Liver (tissue), 8 donors: ENCODE measurements at regions not wholly inside any gene's neighbourhood (a gene's known extent, or its start where the extent isn't known, plus 50 kb on each side); places are given as distances from the start of the nearest gene placed in this dataset.
"Not testable (repeated sequence)": the region's sequence is repeated elsewhere in the genome, so short reads cannot be mapped to it uniquely, and the experiment has no call there.

Source experiments
- DNase-seq: peaks from one replicate; pipeline ENCODE4 v3.0.0-alpha.2; 2017; ENCODE audit warnings: low spot score
- H3K27ac ChIP-seq, 2 donors: one replicate each; pipeline ENCODE4 v1.7.0; 2013; ENCODE audit warnings: inconsistent platforms in 2 of 2, low read length in 2 of 2, control low read depth in 1 of 2, low read depth in 1 of 2, mild to moderate bottlenecking in 1 of 2
- H3K27me3 ChIP-seq, 4 donors: one replicate each; pipeline versions ENCODE4 v1.6.1 to v1.7.0; 2013; ENCODE audit warnings: low read length in 3 of 4, inconsistent platforms in 1 of 4, mild to moderate bottlenecking in 1 of 4, moderate library complexity in 1 of 4; ENCODE audit not compliant: control insufficient read depth in 4 of 4, insufficient read depth in 4 of 4
- H3K36me3 ChIP-seq, 4 donors: one replicate each; pipeline versions ENCODE4 v1.6.1 to v1.7.0; 2013; ENCODE audit warnings: low read length in 3 of 4, mild to moderate bottlenecking in 3 of 4, low read depth in 1 of 4, moderate library complexity in 1 of 4; ENCODE audit not compliant: control insufficient read depth in 4 of 4, insufficient read depth in 3 of 4
- H3K4me1 ChIP-seq, 4 donors: one replicate each; pipeline versions ENCODE4 v1.6.1 to v1.7.0; 2013; ENCODE audit warnings: low read length in 3 of 4, mild to moderate bottlenecking in 3 of 4, moderate library complexity in 1 of 4; ENCODE audit not compliant: control insufficient read depth in 4 of 4, insufficient read depth in 4 of 4
- H3K4me3 ChIP-seq, 3 donors: one replicate each; pipeline versions ENCODE4 v1.6.1 to v1.7.0; 2013; ENCODE audit warnings: low read length in 3 of 3, control low read depth in 1 of 3, low read depth in 1 of 3, mild to moderate bottlenecking in 1 of 3
- H3K9ac ChIP-seq, 2 donors: one replicate each; pipeline ENCODE4 v1.7.0; 2013; ENCODE audit warnings: low read length in 2 of 2, mild to moderate bottlenecking in 2 of 2, moderate library complexity in 2 of 2, control low read depth in 1 of 2, low read depth in 1 of 2
- H3K9me3 ChIP-seq, 4 donors: one replicate each; pipeline versions ENCODE4 v1.6.1 to v1.7.0; 2013; ENCODE audit warnings: low read length in 3 of 4; ENCODE audit not compliant: control insufficient read depth in 4 of 4
- ATF3 ChIP-seq: IDR thresholded peaks from 2 replicates; pipeline ENCODE4 v1.6.1; 2016; ENCODE audit warnings: antibody characterized with exemption
- CTCF ChIP-seq: fragments of 150-350 bp; IDR thresholded peaks from 2 replicates; pipeline ENCODE4 v1.5.1; 2017; ENCODE audit warnings: improper control_type of control experiment, low read depth, low read length; ENCODE audit not compliant: missing input control
- EGR1 ChIP-seq, 2 donors: IDR thresholded peaks; 2 replicates each; pipeline ENCODE4 v1.6.1; 2016 to 2018; ENCODE audit warnings: antibody characterized with exemption in 2 of 2, low read depth in 2 of 2
- FOXA2 ChIP-seq: IDR thresholded peaks from 2 replicates; pipeline ENCODE4 v1.6.1; 2016; ENCODE audit warnings: antibody characterized with exemption
- JUND ChIP-seq, 2 donors: IDR thresholded peaks; 2 replicates each; pipeline ENCODE4 v1.6.1; 2016; ENCODE audit warnings: antibody characterized with exemption in 2 of 2
- RAD21 ChIP-seq, 2 donors: IDR thresholded peaks; 2 replicates each; pipeline ENCODE4 v1.6.1; 2016; ENCODE audit warnings: antibody characterized with exemption in 2 of 2, mild to moderate bottlenecking in 2 of 2
- REST ChIP-seq: IDR thresholded peaks from 2 replicates; pipeline ENCODE4 v1.6.1; 2016; ENCODE audit warnings: antibody characterized with exemption, mild to moderate bottlenecking
- TAF1 ChIP-seq: conservative IDR thresholded peaks from 2 replicates; pipeline ENCODE4 v1.6.1; 2016; ENCODE audit warnings: antibody characterized with exemption, mild to moderate bottlenecking
- YY1 ChIP-seq: IDR thresholded peaks from 2 replicates; pipeline ENCODE4 v1.6.1; 2016; ENCODE audit warnings: antibody characterized with exemption, mild to moderate bottlenecking
- WGBS: extraction: QIAGEN DNeasy Blood & Tissue Kit; methylation state at CpG from one replicate; pipeline ENCODE4 v1.1.7; 2013; 5-methylcytosine and 5-hydroxymethylcytosine counted together
- donor health status: healthy.
- donor health status: healthy.
- donor health status: healthy.
- donor health status: healthy.
- donor health status: healthy.

- H3K4me3 ChIP-seq: no peak overlapping the region
- TF ChIP-seq FOXA2 (no peak), RAD21 (IDR thresholded peaks at IDR 0.05) (peak; percentile 54 to 62)
- H3K9me3 ChIP-seq: no peaks in the 10 kb centered on the region
- H3K27me3 ChIP-seq: no peaks in the 10 kb centered on the region
- no peaks in the 10 kb centered on the region for H3K36me3 ChIP-seq
- DNase-seq: peak; percentile 50
- no peak overlapping the region for H3K9ac ChIP-seq
- 88% methylated on average over 10 of the region's 10 CpGs for WGBS
- H3K27ac ChIP-seq: no peak overlapping the region
- peaks cover 0 to 19% (median 10%) of the 10 kb centered on the region in 4 donors for H3K4me1 ChIP-seq
Observed at GRCh38 chr15:31439328-31439727, 112.7 kb downstream of the KLF13 start.

GRCh38 chr15:31440216-31440615, 113.6 kb downstream of the KLF13 start:
- H3K27me3 ChIP-seq, DNase-seq, H3K9me3 ChIP-seq, H3K36me3 ChIP-seq, H3K9ac ChIP-seq: not testable (repeated sequence)
- 95% methylated on average over 20 of the region's 20 CpGs for WGBS
- Histone ChIP-seq H3K4me3 (peak overlapping the region in 2 of 3 donors; percentile 59 to 66), H3K27ac (peak overlapping the region in 1 of 2 donors; percentile 31), H3K4me1 (peaks cover 0 to 13% (median 7%) of the 10 kb centered on the region in 4 donors)

GRCh38 chr15:31440754-31441311, 114.2 kb downstream of the KLF13 start:
- Histone ChIP-seq H3K9me3 (no peaks in the 10 kb centered on the region), H3K27me3 (no peaks in the 10 kb centered on the region), H3K27ac (peak overlapping the region; percentile 31 to 37), H3K36me3 (no peaks in the 10 kb centered on the region), H3K4me1 (peaks cover 0 to 7% (median 3%) of the 10 kb centered on the region in 4 donors), H3K4me3 (peak overlapping the region in 2 of 3 donors; percentile 62 to 66), H3K9ac (peak overlapping the region; percentile 36 to 59)
- TF ChIP-seq EGR1 (IDR thresholded peaks at IDR 0.05; ENCODE audit: low read depth in 2 of 2): peak in 1 of 2 donors; percentile 36
- peak in 1 of 2 donors; percentile 26 for TF ChIP-seq RAD21 (IDR thresholded peaks at IDR 0.05)
- no peak for TF ChIP-seq ATF3
- peak; percentile 49 for DNase-seq
- WGBS: 3% methylated on average over 56 of the region's 56 CpGs

GRCh38 chr15:31442226-31442625, 115.6 kb downstream of the KLF13 start:
- Histone ChIP-seq H3K27me3 (no peaks in the 10 kb centered on the region), H3K4me1 (peaks cover 0 to 6% (median 3%) of the 10 kb centered on the region in 4 donors), H3K9ac (no peak overlapping the region), H3K36me3 (no peaks in the 10 kb centered on the region), H3K9me3 (no peaks in the 10 kb centered on the region), H3K4me3 (no peak overlapping the region), H3K27ac (no peak overlapping the region)
- no peak for TF ChIP-seq FOXA2
- TF ChIP-seq JUND (IDR thresholded peaks at IDR 0.05): no peak
- no peak for TF ChIP-seq REST
- TF ChIP-seq YY1: no peak
- TF ChIP-seq TAF1: no peak
- no peak for TF ChIP-seq CTCF
- no peak for DNase-seq
- 88% methylated on average over 9 of the region's 9 CpGs for WGBS
